HepG2 (cell line): ENCODE measurements at regions not wholly inside any gene's neighbourhood (a gene's known extent, or its start where the extent isn't known, plus 50 kb on each side); places are given as distances from the start of the nearest gene placed in this dataset.
A peak's percentile ranks its signal among the peaks of the same experiment; 100 is the strongest.

ENCODE experiments used
- AGO2 ChIP-seq: fragments of 200-400 bp; formaldehyde crosslinking; optimal IDR thresholded peaks from 2 replicates; pipeline ENCODE3; 2017; ENCODE audit warnings: mild to moderate bottlenecking, low read depth, low read length, moderate library complexity
- IKZF1 ChIP-seq: fragments of 450-650 bp; IDR thresholded peaks from 2 replicates; pipeline ENCODE4 v1.7.1; 2016
- KDM4B ChIP-seq: sonication (generic); formaldehyde crosslinking; IDR thresholded peaks from 2 replicates; pipeline ENCODE4 v1.4.0; 2020; ENCODE audit warnings: missing genetic modification reagents
- NCOA2 ChIP-seq: sonication (generic); formaldehyde crosslinking; IDR thresholded peaks from 2 replicates; pipeline ENCODE4 v1.8.0; 2022; ENCODE audit warnings: inconsistent platforms
- NCOA5 ChIP-seq: sonication (generic); formaldehyde crosslinking; IDR thresholded peaks from 2 replicates; pipeline ENCODE4 v1.4.0; 2020; ENCODE audit warnings: missing genetic modification reagents
- PHF21A ChIP-seq: sonication (generic); formaldehyde crosslinking; IDR thresholded peaks from 2 replicates; pipeline ENCODE4 v1.5.0; 2020; ENCODE audit warnings: mild to moderate bottlenecking, missing genetic modification reagents
- RNF2 ChIP-seq: fragments of 450-650 bp; conservative IDR thresholded peaks from 2 replicates; pipeline ENCODE4 v1.6.1; 2016; ENCODE audit warnings: low read depth
- SNAI1 ChIP-seq: sonication (generic); formaldehyde crosslinking; IDR thresholded peaks from 2 replicates; pipeline ENCODE4 v1.5.0; 2020; ENCODE audit warnings: mild to moderate bottlenecking, missing genetic modification reagents, borderline replicate concordance
- TCF7L2 ChIP-seq: IDR thresholded peaks from 2 replicates; pipeline ENCODE4 v1.6.1; 2011; ENCODE audit warnings: mild to moderate bottlenecking, low read depth, low read length, moderate library complexity
- TOPORS ChIP-seq: sonication (generic); formaldehyde crosslinking; IDR thresholded peaks from 2 replicates; pipeline ENCODE4 v1.8.0; 2023; ENCODE audit warnings: mild to moderate bottlenecking, missing genetic modification reagents
- YEATS2 ChIP-seq: sonication (generic); formaldehyde crosslinking; IDR thresholded peaks from 2 replicates; pipeline ENCODE4 v1.4.0; 2020; ENCODE audit warnings: missing genetic modification reagents, borderline replicate concordance
- ZBTB49 ChIP-seq: sonication (generic); formaldehyde crosslinking; IDR thresholded peaks from 2 replicates; pipeline ENCODE4 v1.4.0; 2020; ENCODE audit warnings: missing genetic modification reagents, borderline replicate concordance
- ZFYVE20 ChIP-seq: sonication (generic); formaldehyde crosslinking; IDR thresholded peaks from 2 replicates; pipeline ENCODE4 v1.8.0; 2023; ENCODE audit warnings: low read depth, mild to moderate bottlenecking, moderate library complexity, missing genetic modification reagents, borderline replicate concordance
- ZNF235 ChIP-seq: sonication (generic); formaldehyde crosslinking; IDR thresholded peaks from 2 replicates; pipeline ENCODE4 v1.8.1; 2023; ENCODE audit warnings: mild to moderate bottlenecking, missing genetic modification reagents, borderline replicate concordance
- ZNF782 ChIP-seq: sonication (generic); formaldehyde crosslinking; IDR thresholded peaks from 2 replicates; pipeline ENCODE4 v1.4.0; 2020; ENCODE audit warnings: missing genetic modification reagents, mild to moderate bottlenecking, borderline replicate concordance
- TF ChIP-seq, protein P1 (sequence below): sonication (generic); formaldehyde crosslinking; IDR thresholded peaks from 2 replicates; pipeline ENCODE4 v1.4.0; 2020; ENCODE audit warnings: missing genetic modification reagents, borderline replicate concordance
- TF ChIP-seq, protein P2 (sequence below): sonication (generic); formaldehyde crosslinking; IDR thresholded peaks from 2 replicates; pipeline ENCODE4 v1.8.0; 2022; ENCODE audit warnings: missing genetic modification reagents, mild to moderate bottlenecking, borderline replicate concordance
- TF ChIP-seq, protein P3 (sequence below), 2 experiments: sonication (generic) in 1 of 2; formaldehyde crosslinking in 1 of 2; IDR thresholded peaks; 2 replicates each; pipeline versions ENCODE4 v1.5.1 to v1.6.1; 2011 to 2020; ENCODE audit warnings: borderline replicate concordance in 1 of 2, low read depth in 1 of 2, low read length in 1 of 2, mild to moderate bottlenecking in 1 of 2, missing genetic modification reagents in 1 of 2, moderate library complexity in 1 of 2

GRCh38 chr15:53453253-53454105 lies 306.0 kb downstream of the WDR72 start (continued):
- no peak for TF ChIP-seq ZBTB49
- peak; percentile 43; the same call in 1 of the 2 replicates for TF ChIP-seq YEATS2 (CRISPR knock-in tag)
- no peak for TF ChIP-seq IKZF1
- TF ChIP-seq, protein P1, sequence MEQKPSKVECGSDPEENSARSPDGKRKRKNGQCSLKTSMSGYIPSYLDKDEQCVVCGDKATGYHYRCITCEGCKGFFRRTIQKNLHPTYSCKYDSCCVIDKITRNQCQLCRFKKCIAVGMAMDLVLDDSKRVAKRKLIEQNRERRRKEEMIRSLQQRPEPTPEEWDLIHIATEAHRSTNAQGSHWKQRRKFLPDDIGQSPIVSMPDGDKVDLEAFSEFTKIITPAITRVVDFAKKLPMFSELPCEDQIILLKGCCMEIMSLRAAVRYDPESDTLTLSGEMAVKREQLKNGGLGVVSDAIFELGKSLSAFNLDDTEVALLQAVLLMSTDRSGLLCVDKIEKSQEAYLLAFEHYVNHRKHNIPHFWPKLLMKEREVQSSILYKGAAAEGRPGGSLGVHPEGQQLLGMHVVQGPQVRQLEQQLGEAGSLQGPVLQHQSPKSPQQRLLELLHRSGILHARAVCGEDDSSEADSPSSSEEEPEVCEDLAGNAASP (CRISPR knock-in tag), result peak; percentile 98
- TF ChIP-seq SNAI1 (CRISPR knock-in tag), result no peak
- no peak for TF ChIP-seq NCOA5 (CRISPR knock-in tag)
- TF ChIP-seq ZNF782 (CRISPR knock-in tag), result no peak
- TF ChIP-seq, protein P2, sequence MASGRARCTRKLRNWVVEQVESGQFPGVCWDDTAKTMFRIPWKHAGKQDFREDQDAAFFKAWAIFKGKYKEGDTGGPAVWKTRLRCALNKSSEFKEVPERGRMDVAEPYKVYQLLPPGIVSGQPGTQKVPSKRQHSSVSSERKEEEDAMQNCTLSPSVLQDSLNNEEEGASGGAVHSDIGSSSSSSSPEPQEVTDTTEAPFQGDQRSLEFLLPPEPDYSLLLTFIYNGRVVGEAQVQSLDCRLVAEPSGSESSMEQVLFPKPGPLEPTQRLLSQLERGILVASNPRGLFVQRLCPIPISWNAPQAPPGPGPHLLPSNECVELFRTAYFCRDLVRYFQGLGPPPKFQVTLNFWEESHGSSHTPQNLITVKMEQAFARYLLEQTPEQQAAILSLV (CRISPR knock-in tag), result peak; percentile 61; the same call in 1 of the 2 replicates
- TF ChIP-seq TOPORS, result 0 out of 2 replicates have a peak, but pooled peaks have one; percentile 58
- TF ChIP-seq, protein P3, sequence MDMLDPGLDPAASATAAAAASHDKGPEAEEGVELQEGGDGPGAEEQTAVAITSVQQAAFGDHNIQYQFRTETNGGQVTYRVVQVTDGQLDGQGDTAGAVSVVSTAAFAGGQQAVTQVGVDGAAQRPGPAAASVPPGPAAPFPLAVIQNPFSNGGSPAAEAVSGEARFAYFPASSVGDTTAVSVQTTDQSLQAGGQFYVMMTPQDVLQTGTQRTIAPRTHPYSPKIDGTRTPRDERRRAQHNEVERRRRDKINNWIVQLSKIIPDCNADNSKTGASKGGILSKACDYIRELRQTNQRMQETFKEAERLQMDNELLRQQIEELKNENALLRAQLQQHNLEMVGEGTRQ (IDR thresholded peaks at IDR 0.05; ENCODE audit: low read depth, low read length), result no peak
- TF ChIP-seq, protein P3 (CRISPR knock-in tag; IDR thresholded peaks at IDR 0.05; ENCODE audit: borderline replicate concordance), result no peak
- no peak for TF ChIP-seq RNF2
- no peak for TF ChIP-seq TCF7L2
- TF ChIP-seq AGO2, result no peak
- TF ChIP-seq PHF21A (CRISPR knock-in tag), result peak; percentile 98
- peak; percentile 96 for TF ChIP-seq KDM4B
- TF ChIP-seq ZNF235 (CRISPR knock-in tag), result no peak
- no peak for TF ChIP-seq ZFYVE20
- peak; percentile 100 for TF ChIP-seq NCOA2 (CRISPR knock-in tag)
- TF ChIP-seq, all 625 proteins: peak for 319
